ENCODE measurements at regions not wholly inside any gene's neighbourhood (a gene's known extent, or its start where the extent isn't known, plus 50 kb on each side); places are given as distances from the start of the nearest gene placed in this dataset.
A peak's percentile ranks its signal among the peaks of the same experiment; 100 is the strongest.

- no peak for TF ChIP-seq EZH2 (IDR thresholded peaks at IDR 0.05; ENCODE audit: borderline replicate concordance, low read depth, low read length, poor library complexity, severe bottlenecking)
- TF ChIP-seq, protein P1, sequence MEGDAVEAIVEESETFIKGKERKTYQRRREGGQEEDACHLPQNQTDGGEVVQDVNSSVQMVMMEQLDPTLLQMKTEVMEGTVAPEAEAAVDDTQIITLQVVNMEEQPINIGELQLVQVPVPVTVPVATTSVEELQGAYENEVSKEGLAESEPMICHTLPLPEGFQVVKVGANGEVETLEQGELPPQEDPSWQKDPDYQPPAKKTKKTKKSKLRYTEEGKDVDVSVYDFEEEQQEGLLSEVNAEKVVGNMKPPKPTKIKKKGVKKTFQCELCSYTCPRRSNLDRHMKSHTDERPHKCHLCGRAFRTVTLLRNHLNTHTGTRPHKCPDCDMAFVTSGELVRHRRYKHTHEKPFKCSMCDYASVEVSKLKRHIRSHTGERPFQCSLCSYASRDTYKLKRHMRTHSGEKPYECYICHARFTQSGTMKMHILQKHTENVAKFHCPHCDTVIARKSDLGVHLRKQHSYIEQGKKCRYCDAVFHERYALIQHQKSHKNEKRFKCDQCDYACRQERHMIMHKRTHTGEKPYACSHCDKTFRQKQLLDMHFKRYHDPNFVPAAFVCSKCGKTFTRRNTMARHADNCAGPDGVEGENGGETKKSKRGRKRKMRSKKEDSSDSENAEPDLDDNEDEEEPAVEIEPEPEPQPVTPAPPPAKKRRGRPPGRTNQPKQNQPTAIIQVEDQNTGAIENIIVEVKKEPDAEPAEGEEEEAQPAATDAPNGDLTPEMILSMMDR (conservative IDR thresholded peaks at IDR 0.05; ENCODE audit: low read depth, low read length), result no peak
- ChIA-PET CTCF (no interaction called here), POLR2A (ENCODE audit: low non-redundant PET) (no interaction called here)
- no peaks in the 10 kb centered on the region for H3K36me3 ChIP-seq (ENCODE audit: insufficient read depth, low read length, poor library complexity, severe bottlenecking)
- H3K4me1 ChIP-seq (ENCODE audit: insufficient read depth, low read length, poor library complexity, severe bottlenecking), result peaks cover 8% of the 10 kb centered on the region
- no peak overlapping the region for H3K27ac ChIP-seq (ENCODE audit: low read depth, low read length, poor library complexity, severe bottlenecking)
- no peak overlapping the region for H3K4me3 ChIP-seq (ENCODE audit: low read depth, low read length, poor library complexity, severe bottlenecking)
- no peak for DNase-seq (ENCODE audit: low spot score)
- no peaks in the 10 kb centered on the region for H3K27me3 ChIP-seq (replicated peaks; ENCODE audit: insufficient read depth, low read depth, low read length, poor library complexity)
- no peaks in the 10 kb centered on the region for H3K9me3 ChIP-seq (ENCODE audit: low read depth, low read length, poor library complexity, severe bottlenecking)
- intact Hi-C loops (cut with micrococcal nuclease; ENCODE audit: unreplicated experiment), result loop anchor here (5.0 to 10.0 kb wide), 2 partner anchors 471 to 1199 kb away; no protein-coding TSS in a partner anchor
- no TSS peak for BruUV-seq (replicated peaks)
These were observed 676.2 kb downstream of the ZEB2 start for GRCh38 chr2:143843686-143844085.

DNA sequence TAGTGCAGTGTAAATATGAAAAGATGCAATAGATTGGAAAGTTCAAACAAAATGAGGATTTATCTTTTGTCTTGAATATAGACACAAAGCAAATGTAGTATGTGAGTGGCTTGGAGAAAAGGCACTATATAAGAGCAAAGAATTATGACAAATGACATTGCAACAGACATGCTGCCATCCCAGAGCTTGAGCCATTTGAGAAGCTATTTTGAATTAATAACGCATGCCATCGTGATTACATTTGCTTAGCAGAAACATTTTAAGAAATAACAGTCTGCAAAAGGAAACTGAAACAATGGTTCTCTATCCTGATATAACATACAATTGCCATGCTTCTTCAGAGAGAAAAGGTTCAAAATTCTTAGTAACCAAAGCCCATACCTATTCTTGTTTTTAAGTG is 677.1 kb downstream of the ZEB2 start:
- Histone ChIP-seq H3K27me3 (replicated peaks; ENCODE audit: insufficient read depth, low read depth, low read length, poor library complexity) (no peaks in the 10 kb centered on the region), H3K27ac (ENCODE audit: low read depth, low read length, poor library complexity, severe bottlenecking) (no peak overlapping the region), H3K36me3 (ENCODE audit: insufficient read depth, low read length, poor library complexity, severe bottlenecking) (no peaks in the 10 kb centered on the region), H3K4me1 (ENCODE audit: insufficient read depth, low read length, poor library complexity, severe bottlenecking) (peaks cover 8% of the 10 kb centered on the region), H3K4me3 (ENCODE audit: low read depth, low read length, poor library complexity, severe bottlenecking) (no peak overlapping the region), H3K9me3 (ENCODE audit: low read depth, low read length, poor library complexity, severe bottlenecking) (no peaks in the 10 kb centered on the region)
- no peak for DNase-seq (ENCODE audit: low spot score)
- POLR2A ChIA-PET (ENCODE audit: low non-redundant PET), result no interaction called here
- no TSS peak for BruUV-seq (replicated peaks)
- intact Hi-C loops (cut with micrococcal nuclease; ENCODE audit: unreplicated experiment), result loop anchor here (5.0 to 10.0 kb wide), 2 partner anchors 472 to 1199 kb away; no protein-coding TSS in a partner anchor
- CTCF ChIA-PET, result no interaction called here
- no peak for TF ChIP-seq EZH2 (IDR thresholded peaks at IDR 0.05; ENCODE audit: borderline replicate concordance, low read depth, low read length, poor library complexity, severe bottlenecking)
- TF ChIP-seq, protein P1 (conservative IDR thresholded peaks at IDR 0.05; ENCODE audit: low read depth, low read length), result no peak

GRCh38 chr2:143841935-143842334 is 678.0 kb downstream of the ZEB2 start:
- CTCF ChIA-PET, result interaction anchor here (0.5 kb wide), 1 partner anchor 168 kb away, joined by 3 read pairs; no protein-coding TSS in a partner anchor
- no peaks in the 10 kb centered on the region for H3K9me3 ChIP-seq (ENCODE audit: low read depth, low read length, poor library complexity, severe bottlenecking)
- no peak overlapping the region for H3K27ac ChIP-seq (ENCODE audit: low read depth, low read length, poor library complexity, severe bottlenecking)
- TF ChIP-seq, protein P1 (conservative IDR thresholded peaks at IDR 0.05; ENCODE audit: low read depth, low read length), result peak; percentile 48
- TF ChIP-seq EZH2 (IDR thresholded peaks at IDR 0.05; ENCODE audit: borderline replicate concordance, low read depth, low read length, poor library complexity, severe bottlenecking), result no peak
- no peaks in the 10 kb centered on the region for H3K36me3 ChIP-seq (ENCODE audit: insufficient read depth, low read length, poor library complexity, severe bottlenecking)
- POLR2A ChIA-PET (ENCODE audit: low non-redundant PET), result no interaction called here
- intact Hi-C loops (cut with micrococcal nuclease; ENCODE audit: unreplicated experiment), result loop anchor here (5.0 to 10.0 kb wide), 2 partner anchors 473 to 1200 kb away; no protein-coding TSS in a partner anchor
- H3K4me1 ChIP-seq (ENCODE audit: insufficient read depth, low read length, poor library complexity, severe bottlenecking), result peaks cover 8% of the 10 kb centered on the region
- BruUV-seq (replicated peaks), result no TSS peak
- no peak overlapping the region for H3K4me3 ChIP-seq (ENCODE audit: low read depth, low read length, poor library complexity, severe bottlenecking)
- no peaks in the 10 kb centered on the region for H3K27me3 ChIP-seq (replicated peaks; ENCODE audit: insufficient read depth, low read depth, low read length, poor library complexity)
- DNase-seq (ENCODE audit: low spot score), result peak; percentile 48
